HEK293 (cell line): ENCODE measurements at regions not wholly inside any gene's neighbourhood (a gene's known extent, or its start where the extent isn't known, plus 50 kb on each side); places are given as distances from the start of the nearest gene placed in this dataset.

ENCODE experiments used
- CTCF ChIA-PET: fragments of 350-600 bp; formaldehyde crosslinking; extraction: SDS; loops from one replicate; lab custom pipeline; 2021; ENCODE audit warnings: antibody characterized with exemption; lab: Yijun Ruan, JAX
- POLR2A ChIA-PET: fragments of 300-600 bp; formaldehyde crosslinking; extraction: SDS; loops from one replicate; lab custom pipeline; 2020; ENCODE audit warnings: antibody characterized with exemption, inconsistent platforms; lab: Yijun Ruan, JAX
- H3K27ac ChIP-seq: fragments of 200-500 bp; sonication (Bioruptor generic); 2 replicates; pipeline ENCODE4 v1.5.1; 2014; ENCODE audit warnings: low read depth, low read length, control low read depth, inconsistent platforms; ENCODE audit errors: extremely low read depth
- H3K36me3 ChIP-seq, 2 experiments: fragments of 200-500 bp in 1 of 2; sonication (Bioruptor generic) in 1 of 2; 1 replicate in 1 of 2; 2 replicates in 1 of 2; pipeline ENCODE4 v1.5.1; 2014 to 2017; ENCODE audit warnings: inconsistent platforms in 2 of 2, low read length in 2 of 2; ENCODE audit not compliant: control insufficient read depth in 2 of 2, insufficient read depth in 1 of 2
- H3K4me1 ChIP-seq: fragments of 200-500 bp; sonication (Bioruptor generic); 2 replicates; pipeline ENCODE4 v1.5.1; 2014; ENCODE audit warnings: mild to moderate bottlenecking, low read length, inconsistent platforms; ENCODE audit not compliant: control insufficient read depth, insufficient read depth
- H3K4me3 ChIP-seq: 2 replicates; pipeline ENCODE4 v1.5.1; 2011; ENCODE audit warnings: low read depth, mild to moderate bottlenecking, control low read depth, low read length, moderate library complexity
- H3K9me3 ChIP-seq: fragments of 200-500 bp; sonication (Bioruptor generic); 2 replicates; pipeline ENCODE4 v1.5.1; 2014; ENCODE audit warnings: low read depth, low read length, inconsistent platforms; ENCODE audit not compliant: control insufficient read depth, insufficient read depth
- AEBP2 ChIP-seq: fragments of 450-650 bp; formaldehyde crosslinking; IDR thresholded peaks from 2 replicates; pipeline ENCODE4 v1.5.1; 2016; ENCODE audit warnings: missing biosample characterization, missing genetic modification characterization, borderline replicate concordance
- FEZF1 ChIP-seq: fragments of 450-650 bp; formaldehyde crosslinking; IDR thresholded peaks from 2 replicates; pipeline ENCODE4 v1.5.1; 2016; ENCODE audit warnings: missing biosample characterization, missing genetic modification characterization
- GLI2 ChIP-seq: fragments of 450-650 bp; formaldehyde crosslinking; IDR thresholded peaks from 2 replicates; pipeline ENCODE4; 2017; ENCODE audit warnings: missing biosample characterization, missing genetic modification characterization, low read depth, borderline replicate concordance
- HOXC10 ChIP-seq: sonication (generic); formaldehyde crosslinking; IDR thresholded peaks from 2 replicates; pipeline ENCODE4 v1.8.1; 2023; ENCODE audit warnings: mild to moderate bottlenecking, missing genetic modification reagents
- INSM2 ChIP-seq: fragments of 450-650 bp; formaldehyde crosslinking; IDR thresholded peaks from 2 replicates; pipeline ENCODE4 v1.5.1; 2016; ENCODE audit warnings: missing biosample characterization, missing genetic modification characterization
- KLF1 ChIP-seq: fragments of 450-650 bp; formaldehyde crosslinking; IDR thresholded peaks from 2 replicates; pipeline ENCODE4 v1.5.1; 2016; ENCODE audit warnings: missing biosample characterization, missing genetic modification characterization
- PRDM6 ChIP-seq: fragments of 450-650 bp; formaldehyde crosslinking; IDR thresholded peaks from 2 replicates; pipeline ENCODE4 v1.5.1; 2017; ENCODE audit warnings: missing biosample characterization, missing genetic modification characterization
- SP2 ChIP-seq: fragments of 450-650 bp; formaldehyde crosslinking; IDR thresholded peaks from 2 replicates; pipeline ENCODE4 v1.5.1; 2016; ENCODE audit warnings: missing biosample characterization, missing genetic modification characterization
- ZBTB1 ChIP-seq: fragments of 450-650 bp; formaldehyde crosslinking; IDR thresholded peaks from 2 replicates; pipeline ENCODE4 v1.5.1; 2016; ENCODE audit warnings: missing biosample characterization, missing genetic modification characterization
- ZFP3 ChIP-seq: fragments of 450-650 bp; formaldehyde crosslinking; IDR thresholded peaks from 2 replicates; pipeline ENCODE4 v1.5.1; 2016; ENCODE audit warnings: low read depth, missing biosample characterization, missing genetic modification characterization
- ZFP69B ChIP-seq: fragments of 450-650 bp; formaldehyde crosslinking; IDR thresholded peaks from 2 replicates; pipeline ENCODE4 v1.5.1; 2016; ENCODE audit warnings: missing biosample characterization, missing genetic modification characterization
- ZNF112 ChIP-seq: fragments of 450-650 bp; formaldehyde crosslinking; IDR thresholded peaks from 2 replicates; pipeline ENCODE4 v1.5.0; 2017; ENCODE audit warnings: missing biosample characterization, missing genetic modification characterization
- ZNF184 ChIP-seq: fragments of 450-650 bp; IDR thresholded peaks from 2 replicates; pipeline ENCODE4 v1.5.1; 2018; ENCODE audit warnings: missing biosample characterization, mild to moderate bottlenecking, missing genetic modification characterization
- ZNF248 ChIP-seq: fragments of 450-650 bp; formaldehyde crosslinking; IDR thresholded peaks from 2 replicates; pipeline ENCODE4 v1.5.1; 2017; ENCODE audit warnings: missing biosample characterization, missing genetic modification characterization
- ZNF394 ChIP-seq: fragments of 450-650 bp; formaldehyde crosslinking; IDR thresholded peaks from 2 replicates; pipeline ENCODE4 v1.5.1; 2016; ENCODE audit warnings: missing biosample characterization, missing genetic modification characterization, mild to moderate bottlenecking, moderate library complexity, borderline replicate concordance
- ZNF426 ChIP-seq: fragments of 450-650 bp; formaldehyde crosslinking; IDR thresholded peaks from 2 replicates; pipeline ENCODE4 v1.5.1; 2017; ENCODE audit warnings: missing biosample characterization, missing genetic modification characterization, mild to moderate bottlenecking, inconsistent platforms, moderate library complexity
- ZNF514 ChIP-seq: fragments of 450-650 bp; formaldehyde crosslinking; IDR thresholded peaks from 2 replicates; pipeline ENCODE4 v1.5.1; 2016; ENCODE audit warnings: missing biosample characterization, missing genetic modification characterization
- ZNF529 ChIP-seq: fragments of 450-650 bp; formaldehyde crosslinking; IDR thresholded peaks from 2 replicates; pipeline ENCODE4 v1.5.1; 2017; ENCODE audit warnings: missing genetic modification characterization, missing biosample characterization; ENCODE audit not compliant: insufficient replicate concordance
- ZNF544 ChIP-seq: fragments of 450-650 bp; formaldehyde crosslinking; IDR thresholded peaks from 2 replicates; pipeline ENCODE4 v1.5.0; 2017; ENCODE audit warnings: missing biosample characterization, missing genetic modification characterization
- ZNF670 ChIP-seq: fragments of 450-650 bp; formaldehyde crosslinking; IDR thresholded peaks from 2 replicates; pipeline ENCODE4 v1.5.1; 2016; ENCODE audit warnings: missing biosample characterization, missing genetic modification characterization, low read depth
- ZNF692 ChIP-seq: fragments of 450-650 bp; formaldehyde crosslinking; IDR thresholded peaks from 2 replicates; pipeline ENCODE4 v1.5.1; 2016; ENCODE audit warnings: missing biosample characterization, missing genetic modification characterization
- ZNF777 ChIP-seq: fragments of 450-650 bp; formaldehyde crosslinking; IDR thresholded peaks from 2 replicates; pipeline ENCODE4 v1.5.1; 2017; ENCODE audit warnings: missing biosample characterization, missing genetic modification characterization, borderline replicate concordance
- ZNF792 ChIP-seq: fragments of 450-650 bp; formaldehyde crosslinking; IDR thresholded peaks from 2 replicates; pipeline ENCODE4 v1.5.1; 2016; ENCODE audit warnings: missing biosample characterization, missing genetic modification characterization
- ZNF837 ChIP-seq: fragments of 450-650 bp; formaldehyde crosslinking; IDR thresholded peaks from 2 replicates; pipeline ENCODE4 v1.5.1; 2016; ENCODE audit warnings: missing biosample characterization, missing genetic modification characterization
- ZNF843 ChIP-seq: fragments of 450-650 bp; formaldehyde crosslinking; IDR thresholded peaks from 2 replicates; pipeline ENCODE4 v1.5.1; 2016; ENCODE audit warnings: missing biosample characterization, missing genetic modification characterization
- ZSCAN5A ChIP-seq: fragments of 450-650 bp; formaldehyde crosslinking; IDR thresholded peaks from 2 replicates; pipeline ENCODE4 v1.5.1; 2016; ENCODE audit warnings: missing biosample characterization, missing genetic modification characterization

- H3K36me3 ChIP-seq, result no peaks in the 10 kb centered on the region
- H3K9me3 ChIP-seq, result no peaks in the 10 kb centered on the region
- ChIA-PET CTCF (no interaction called here), POLR2A (no interaction called here)
- no peak overlapping the region for H3K27ac ChIP-seq
- TF ChIP-seq INSM2 (tag by site-specific recombination), result no peak
- no peak for TF ChIP-seq SP2
- TF ChIP-seq ZBTB1 (tag by site-specific recombination), result no peak
- no peak overlapping the region for H3K4me3 ChIP-seq
- H3K4me1 ChIP-seq, result no peaks in the 10 kb centered on the region
These were observed 646.9 kb downstream of the FAT4 start for GRCh38 chr4:125961626-125962025.

- ChIA-PET CTCF (interaction anchor here (0.9 kb wide), 1 partner anchor 34 kb away, joined by 3 read pairs; no protein-coding TSS in a partner anchor), POLR2A (no interaction called here)
- H3K4me1 ChIP-seq, result no peaks in the 10 kb centered on the region
- H3K9me3 ChIP-seq, result no peaks in the 10 kb centered on the region
- H3K27ac ChIP-seq, result no peak overlapping the region
- TF ChIP-seq ZNF514 (tag by site-specific recombination) (no peak), ZNF544 (tag by site-specific recombination) (no peak), ZNF837 (tag by site-specific recombination) (no peak), ZNF184 (tag by site-specific recombination) (no peak), ZNF670 (no peak), FEZF1 (no peak), ZNF248 (tag by site-specific recombination) (no peak), PRDM6 (tag by site-specific recombination) (no peak)
- H3K4me3 ChIP-seq, result no peak overlapping the region
- no peaks in the 10 kb centered on the region for H3K36me3 ChIP-seq
These were observed 661.2 kb downstream of the FAT4 start for GRCh38 chr4:125975861-125976397.

- POLR2A ChIA-PET, result no interaction called here
- TF ChIP-seq KLF1 (tag by site-specific recombination), result no peak
- TF ChIP-seq ZNF792, result no peak
- no peak for TF ChIP-seq SP2
- TF ChIP-seq ZFP69B (tag by site-specific recombination), result no peak
- TF ChIP-seq ZNF112, result no peak
- no peak for TF ChIP-seq ZFP3 (tag by site-specific recombination)
- TF ChIP-seq ZNF394 (tag by site-specific recombination), result no peak
- no peak for TF ChIP-seq HOXC10 (CRISPR knock-in tag)
- TF ChIP-seq ZNF692 (tag by site-specific recombination), result no peak
- TF ChIP-seq AEBP2 (tag by site-specific recombination), result no peak
- no peak for TF ChIP-seq ZSCAN5A (tag by site-specific recombination)
- no peak for TF ChIP-seq ZNF529 (tag by site-specific recombination)
- TF ChIP-seq ZNF777 (tag by site-specific recombination), result no peak
- TF ChIP-seq GLI2 (tag by site-specific recombination), result no peak
- no peak for TF ChIP-seq ZNF843 (tag by site-specific recombination)
- no peak for TF ChIP-seq ZNF426 (tag by site-specific recombination)
- TF ChIP-seq, all 188 proteins: peak for 0
- Histone ChIP-seq H3K4me3 (no peak overlapping the region), H3K4me1 (no peaks in the 10 kb centered on the region), H3K9me3 (no peaks in the 10 kb centered on the region), H3K36me3 (no peaks in the 10 kb centered on the region), H3K27ac (no peak overlapping the region)
- CTCF ChIA-PET, result no interaction called here
These were observed 665.2 kb downstream of the FAT4 start for GRCh38 chr4:125979950-125980349.
